OCI-M2 (cell line): ENCODE measurements at regions not wholly inside any gene's neighbourhood (a gene's known extent, or its start where the extent isn't known, plus 50 kb on each side); places are given as distances from the start of the nearest gene placed in this dataset.
"Not testable (repeated sequence)": the region's sequence is repeated elsewhere in the genome, so short reads cannot be mapped to it uniquely, and the experiment has no call there.

Experiments used
- DNase-seq: peaks from one replicate; lab custom pipeline; 2025; ENCODE audit not compliant: unreplicated experiment; lab: John Stamatoyannopoulos, UW

DNA sequence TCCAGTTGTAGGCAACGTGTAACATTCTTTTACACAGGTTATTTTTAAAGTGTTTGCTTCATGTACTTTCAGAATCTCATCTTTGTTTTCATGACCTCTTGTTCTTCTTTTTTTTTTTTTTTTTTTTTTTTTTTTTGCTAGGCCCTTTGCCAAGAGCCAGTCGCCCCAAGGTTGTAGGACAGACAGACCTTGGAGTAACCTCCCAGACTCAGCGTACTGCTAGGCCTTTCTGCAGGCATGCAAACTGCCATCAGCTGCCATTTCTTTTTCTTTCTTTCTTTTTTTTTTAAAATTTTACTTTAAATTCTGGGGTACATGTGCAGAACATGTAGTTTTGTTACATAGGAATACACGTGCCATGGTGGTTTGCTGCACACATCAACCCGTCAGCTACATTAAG lies 452.3 kb upstream of the MDGA2 start:
- no peak for DNase-seq

DNA sequence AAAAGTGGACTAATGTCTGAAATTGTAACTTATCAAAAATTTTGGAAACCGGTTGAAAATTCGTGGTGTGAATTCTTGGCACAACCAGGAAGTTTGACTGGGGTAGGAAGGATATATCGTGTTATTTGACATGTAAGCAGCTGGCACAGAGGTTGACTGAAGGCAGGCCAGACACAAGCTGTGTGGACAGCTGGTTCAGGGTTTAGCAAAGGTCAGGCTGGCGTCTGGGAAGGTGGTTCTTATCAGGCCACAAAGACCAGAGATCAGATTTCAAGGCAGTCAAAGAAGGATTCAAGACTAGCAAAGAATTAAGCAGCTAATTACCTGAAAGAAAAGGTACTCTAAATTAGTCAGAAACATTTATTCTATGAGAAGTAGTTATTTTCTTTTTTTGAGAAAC lies 450.2 kb upstream of the MDGA2 start:
- no peak for DNase-seq

DNA sequence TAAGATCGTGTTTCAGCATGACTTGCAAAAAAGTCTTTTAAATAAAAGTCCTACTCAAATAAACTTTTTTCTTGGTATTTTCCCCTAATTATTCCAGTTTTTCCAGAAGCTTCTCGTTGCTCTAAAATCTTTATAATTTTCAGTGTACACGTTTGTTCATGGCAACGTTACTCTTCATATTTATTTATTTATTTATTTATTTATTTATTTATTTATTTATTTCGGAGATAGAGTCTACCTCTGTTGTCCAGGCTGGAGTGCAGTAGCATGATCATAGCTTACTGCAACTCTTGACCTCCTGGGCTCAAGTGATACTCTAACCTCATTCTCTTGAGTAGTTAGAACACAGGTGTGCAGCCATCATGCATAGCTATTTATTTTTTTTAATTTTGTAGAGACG lies 438.3 kb upstream of the MDGA2 start:
- no peak for DNase-seq

DNA sequence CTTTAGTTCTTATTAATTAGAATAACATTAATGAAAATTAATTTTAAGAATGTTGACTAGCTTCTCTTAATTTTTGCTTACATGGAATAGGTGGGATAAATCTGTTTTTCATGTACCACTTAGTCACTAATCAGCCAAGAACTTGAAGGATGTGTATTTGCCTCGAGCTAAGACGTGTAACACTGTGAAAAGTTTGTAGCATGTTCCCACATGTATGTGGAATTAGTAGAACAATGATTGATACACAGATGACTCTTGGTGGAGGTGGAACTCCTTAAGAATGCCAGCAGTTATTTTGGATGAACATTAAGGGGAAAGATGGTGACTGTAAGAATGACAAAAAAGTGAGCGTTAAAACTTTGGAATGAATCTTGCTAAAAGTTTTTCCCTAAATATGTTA lies 435.7 kb upstream of the MDGA2 start:
- no peak for DNase-seq

DNA sequence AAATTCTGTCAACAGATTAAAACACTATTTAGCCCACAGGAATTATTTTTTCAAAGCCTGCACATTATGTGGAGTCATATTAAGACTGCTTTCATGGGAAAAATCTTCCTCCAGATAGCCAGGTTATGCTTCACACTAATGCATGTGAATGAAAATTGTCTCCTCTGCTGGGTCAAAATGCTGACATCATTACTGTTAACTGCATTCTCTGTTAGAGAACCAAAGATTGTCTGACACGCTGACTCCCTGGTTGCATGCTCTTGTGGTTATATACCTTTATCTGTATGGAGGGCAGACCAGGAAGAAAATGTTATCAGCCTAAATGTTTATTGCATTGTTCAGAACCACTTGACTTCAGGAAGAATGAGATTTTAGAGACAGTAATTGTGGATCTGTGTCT lies 432.2 kb upstream of the MDGA2 start:
- no peak for DNase-seq

DNA sequence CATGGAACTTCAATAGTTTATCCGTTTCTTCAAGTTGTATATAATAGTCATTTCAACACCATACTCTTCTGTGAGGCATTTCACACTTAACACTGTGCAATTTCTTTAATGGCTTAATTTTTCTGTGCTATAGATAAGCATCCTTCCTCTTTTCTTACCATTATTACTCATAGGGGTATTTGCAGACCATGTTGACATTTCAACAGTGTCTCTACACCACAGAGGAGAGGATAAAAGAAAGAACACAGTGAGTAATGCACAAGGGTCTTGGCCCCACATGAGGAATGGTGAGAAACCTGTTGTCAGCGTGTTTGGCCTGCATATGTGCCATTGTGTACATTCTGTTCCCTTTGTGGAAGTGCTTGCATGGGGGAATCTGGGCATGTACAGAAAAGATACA lies 421.5 kb upstream of the MDGA2 start:
- no peak for DNase-seq

DNA sequence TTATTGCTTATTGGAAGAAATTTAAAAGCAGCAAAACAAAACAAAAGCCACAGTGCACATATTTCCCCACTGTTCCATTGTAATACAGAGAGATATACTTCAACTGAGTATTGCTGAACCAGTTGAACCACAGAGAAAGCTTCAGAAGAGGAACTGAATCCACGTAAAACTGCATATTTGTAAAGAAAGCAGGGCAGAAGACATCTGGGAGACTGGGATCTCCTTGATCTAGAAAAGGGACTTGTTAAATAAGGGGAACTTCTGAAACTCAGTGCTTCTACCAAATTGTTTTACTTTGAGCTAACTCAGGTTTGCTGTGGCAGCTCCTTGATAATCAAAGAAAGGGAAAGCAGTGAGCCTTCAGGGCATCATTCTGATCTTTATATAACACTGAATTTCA lies 411.1 kb upstream of the MDGA2 start:
- no peak for DNase-seq

DNA sequence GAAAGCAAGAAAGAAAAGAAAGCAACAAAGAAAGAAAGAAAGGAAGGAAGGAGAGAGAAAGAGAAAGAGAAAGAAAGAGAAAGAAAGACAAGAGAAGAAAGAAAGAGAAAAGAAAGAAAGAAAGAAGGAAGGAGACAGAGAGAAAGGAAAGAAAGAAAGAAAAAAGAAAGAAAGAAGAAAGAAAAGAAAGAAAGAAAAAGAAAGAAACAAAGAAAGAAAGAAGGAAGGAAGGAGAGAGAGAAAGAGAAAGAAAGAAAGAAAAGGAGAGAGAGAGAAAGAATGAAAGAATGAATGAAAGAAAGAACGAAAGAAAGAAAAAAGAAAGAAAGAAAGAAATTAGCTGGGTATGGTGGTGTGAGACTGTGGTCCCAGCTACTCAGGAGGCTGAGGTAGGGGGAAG lies 400.1 kb upstream of the MDGA2 start:
- DNase-seq, result no peak

DNA sequence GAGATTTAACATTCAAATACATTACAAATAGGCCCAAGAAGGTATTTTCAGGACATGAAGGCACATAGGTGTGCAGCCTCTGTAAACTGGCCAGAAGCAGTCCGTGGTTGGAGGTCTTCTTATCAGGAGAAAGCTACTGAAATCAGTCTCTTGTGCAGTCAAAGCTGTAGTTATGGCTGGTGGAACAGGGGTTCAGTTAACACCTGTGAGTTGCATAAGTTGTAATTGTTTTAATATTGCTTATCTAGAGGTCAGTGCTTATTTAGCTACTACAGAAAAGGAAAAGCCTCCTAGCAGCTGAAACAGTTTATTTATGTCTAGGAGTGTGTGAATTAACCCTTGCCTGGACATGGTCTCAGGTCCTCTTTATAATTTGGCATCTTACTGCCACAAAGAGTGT lies 377.6 kb upstream of the MDGA2 start:
- DNase-seq, result no peak

DNA sequence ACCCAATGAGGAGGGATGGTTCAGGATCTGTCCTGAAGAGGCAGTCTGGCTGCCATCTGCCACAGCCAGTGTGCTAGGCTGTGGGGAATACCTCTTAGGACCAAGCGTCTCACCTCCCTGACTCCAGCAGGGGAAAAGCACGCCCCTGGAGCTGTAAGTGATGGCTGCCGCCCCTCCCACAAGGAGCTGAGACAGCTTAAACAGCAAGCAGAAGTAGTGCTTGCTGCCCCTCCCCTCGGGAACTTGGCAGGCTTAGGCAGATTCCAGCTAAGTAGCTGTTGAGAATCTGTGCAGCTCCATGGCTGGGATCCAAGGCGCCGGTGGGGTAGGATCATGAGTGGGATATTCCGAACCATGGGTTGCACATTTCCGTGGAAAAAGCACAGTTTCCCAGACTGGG lies 360.4 kb upstream of the MDGA2 start:
- DNase-seq, result no peak

DNA sequence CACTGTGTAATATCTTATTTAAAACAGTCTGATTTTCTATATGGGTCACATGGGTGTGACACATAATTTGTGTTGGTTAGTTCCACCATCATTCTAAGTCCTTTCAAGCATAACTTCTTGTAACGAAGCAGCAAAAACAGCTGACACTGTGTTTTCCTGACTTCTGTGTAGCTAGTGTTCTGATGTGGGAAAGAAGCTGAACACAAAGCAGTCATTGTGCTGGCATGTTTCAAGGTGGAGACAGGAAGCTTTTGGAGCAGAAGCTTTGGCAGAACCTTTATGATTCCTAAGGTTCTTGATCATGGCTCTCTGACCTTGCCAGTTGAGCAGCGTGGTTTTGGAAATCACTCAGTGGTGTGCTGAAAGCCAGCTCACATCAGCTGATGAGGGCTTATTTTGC lies 351.7 kb upstream of the MDGA2 start:
- no peak for DNase-seq

DNA sequence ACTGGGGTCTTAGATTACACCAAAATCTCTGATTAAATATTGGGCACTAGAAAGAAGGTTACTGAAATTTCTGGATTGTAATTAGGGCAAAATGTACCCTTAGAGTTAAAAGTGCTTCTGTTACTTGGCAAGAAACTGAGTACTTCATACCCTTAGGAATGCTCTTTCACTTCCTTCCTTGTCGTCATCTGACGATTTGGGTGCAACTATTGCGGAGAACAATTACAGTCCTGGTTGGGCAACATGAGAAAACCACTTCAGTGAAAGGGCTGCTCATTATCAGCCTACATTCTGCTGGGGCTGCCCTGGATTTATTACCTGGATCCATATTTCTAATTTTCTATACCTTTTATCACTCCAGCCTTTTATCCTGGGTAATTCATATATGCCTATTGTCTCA lies 348.5 kb upstream of the MDGA2 start:
- DNase-seq, result no peak

DNA sequence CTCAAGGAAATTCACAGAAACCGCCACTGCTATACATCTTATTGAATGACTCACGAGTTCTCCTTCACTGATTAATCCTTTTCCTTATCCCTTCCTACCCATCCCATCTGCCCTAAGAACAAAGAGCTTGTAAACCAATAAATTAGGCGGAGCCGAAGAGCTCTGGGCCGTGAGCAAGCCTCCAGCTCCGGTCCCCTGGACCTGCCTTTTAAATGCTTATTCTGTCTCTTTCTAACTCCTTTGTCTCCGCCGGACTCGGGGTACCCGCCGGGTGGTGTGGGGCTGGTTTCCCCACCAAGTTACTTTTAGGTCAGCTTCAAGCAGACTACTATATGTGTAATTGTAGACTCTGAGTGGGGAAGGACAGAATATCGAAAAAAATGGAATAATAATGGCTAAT lies 336.1 kb upstream of the MDGA2 start:
- not testable (repeated sequence) for DNase-seq

DNA sequence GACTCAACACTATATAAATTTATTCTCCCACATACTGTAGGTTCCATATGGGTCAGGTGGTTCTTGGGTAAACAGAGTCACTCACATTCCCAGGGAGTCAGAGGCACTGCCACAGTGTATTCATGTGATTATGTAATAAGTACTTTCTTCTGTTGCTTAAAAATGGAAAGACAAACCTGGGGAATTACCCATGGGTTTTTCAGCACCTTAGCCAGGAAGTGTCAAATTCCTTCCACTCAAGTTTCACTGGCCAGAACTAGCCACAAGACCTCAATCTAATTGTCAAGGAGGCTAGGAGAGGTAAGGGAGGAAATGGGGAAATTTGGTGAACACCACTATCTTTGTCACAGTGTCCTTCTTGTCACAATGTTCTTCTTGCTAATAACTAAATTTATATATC lies 333.2 kb upstream of the MDGA2 start:
- DNase-seq, result no peak

DNA sequence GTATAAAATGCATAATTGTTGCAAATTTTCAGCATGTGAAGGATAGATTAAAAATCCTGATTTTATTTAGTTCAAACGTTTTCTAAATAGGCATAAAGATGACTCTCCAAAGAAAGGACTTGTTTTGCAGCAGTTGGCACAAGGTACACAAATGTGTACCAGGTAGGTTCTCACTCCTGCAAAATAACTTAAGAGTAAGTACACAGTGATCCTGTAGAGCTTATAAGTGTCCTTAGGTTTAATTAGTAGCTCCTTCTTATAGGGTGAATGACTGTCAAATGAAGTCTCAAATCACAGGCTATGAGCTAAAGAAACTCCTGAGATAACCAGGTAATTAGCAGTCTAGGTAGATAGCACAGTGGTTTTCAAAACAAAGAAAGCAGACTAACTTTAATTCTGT lies 330.6 kb upstream of the MDGA2 start:
- no peak for DNase-seq

DNA sequence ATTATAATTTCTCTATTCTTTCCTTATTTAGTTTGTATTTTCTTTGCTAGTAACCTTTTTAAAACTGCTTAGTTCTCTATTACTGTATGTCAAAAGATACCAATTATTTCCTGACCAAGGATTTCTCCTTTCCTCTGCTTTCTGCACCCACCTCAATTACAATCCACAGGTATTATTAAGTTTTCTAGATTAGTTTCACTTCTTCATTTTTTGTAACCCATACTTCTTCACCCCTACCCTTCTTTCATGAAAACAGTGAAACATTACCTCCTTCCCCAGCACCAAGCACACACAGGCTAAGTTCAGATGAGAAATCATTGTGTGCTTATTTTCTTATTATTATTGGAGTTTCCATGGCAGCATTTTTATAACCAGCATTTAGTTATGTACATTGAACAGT lies 318.5 kb upstream of the MDGA2 start:
- DNase-seq, result no peak

DNA sequence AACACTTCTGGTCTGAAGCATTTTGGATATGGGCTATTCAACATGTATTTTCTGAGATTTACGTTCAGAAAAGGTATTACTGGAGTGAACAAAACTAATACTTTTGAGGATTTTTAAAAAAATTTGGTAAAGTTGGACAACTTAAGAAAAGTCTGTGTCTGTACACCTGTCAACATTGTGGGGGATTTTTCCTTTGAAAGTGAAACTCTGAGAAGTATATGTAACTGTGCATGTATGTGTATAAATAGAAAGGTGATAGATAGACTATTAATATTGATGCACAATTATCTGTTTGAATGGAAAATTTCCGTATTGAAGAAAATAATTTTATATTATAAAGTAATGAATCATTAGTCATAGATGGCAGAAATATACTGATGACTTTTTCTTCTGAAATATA lies 312.8 kb upstream of the MDGA2 start:
- no peak for DNase-seq

DNA sequence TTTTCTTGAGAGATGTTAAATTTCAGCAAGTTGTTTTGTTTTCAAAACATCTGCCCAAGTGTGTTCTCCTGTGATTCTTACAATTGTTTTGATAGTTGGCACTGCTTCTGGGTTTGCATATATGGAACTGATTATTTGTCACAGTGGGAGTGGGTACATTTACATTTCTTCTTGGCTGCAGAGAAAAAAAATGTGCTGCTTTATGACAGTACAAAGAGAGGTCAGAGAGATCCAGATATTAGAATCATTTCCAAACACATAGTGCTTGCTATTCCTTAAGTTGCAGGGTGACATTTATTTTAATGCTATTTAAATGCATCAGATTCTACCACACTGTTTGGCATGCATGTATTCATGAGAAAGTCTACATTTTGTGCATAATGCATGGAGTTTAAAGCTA lies 303.5 kb upstream of the MDGA2 start:
- no peak for DNase-seq

DNA sequence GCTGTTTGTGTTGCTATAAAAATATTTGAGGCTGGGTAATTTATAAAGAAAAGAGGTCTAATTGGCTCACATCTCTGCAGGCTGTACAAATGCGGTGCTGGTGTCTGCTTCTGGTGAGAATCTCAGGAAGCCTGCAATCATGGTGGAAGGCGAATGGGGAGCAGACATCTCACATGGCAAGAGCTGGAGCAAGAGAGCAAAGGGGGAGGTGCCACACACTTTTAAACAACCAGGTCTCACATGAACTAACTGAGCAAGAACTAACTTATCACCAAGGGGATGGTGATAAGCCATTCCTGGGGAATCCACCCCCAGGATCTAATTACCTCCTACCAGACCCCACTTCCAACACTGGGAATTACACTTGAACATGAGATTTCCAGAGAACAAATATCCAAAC lies 300.7 kb upstream of the MDGA2 start:
- DNase-seq, result no peak

DNA sequence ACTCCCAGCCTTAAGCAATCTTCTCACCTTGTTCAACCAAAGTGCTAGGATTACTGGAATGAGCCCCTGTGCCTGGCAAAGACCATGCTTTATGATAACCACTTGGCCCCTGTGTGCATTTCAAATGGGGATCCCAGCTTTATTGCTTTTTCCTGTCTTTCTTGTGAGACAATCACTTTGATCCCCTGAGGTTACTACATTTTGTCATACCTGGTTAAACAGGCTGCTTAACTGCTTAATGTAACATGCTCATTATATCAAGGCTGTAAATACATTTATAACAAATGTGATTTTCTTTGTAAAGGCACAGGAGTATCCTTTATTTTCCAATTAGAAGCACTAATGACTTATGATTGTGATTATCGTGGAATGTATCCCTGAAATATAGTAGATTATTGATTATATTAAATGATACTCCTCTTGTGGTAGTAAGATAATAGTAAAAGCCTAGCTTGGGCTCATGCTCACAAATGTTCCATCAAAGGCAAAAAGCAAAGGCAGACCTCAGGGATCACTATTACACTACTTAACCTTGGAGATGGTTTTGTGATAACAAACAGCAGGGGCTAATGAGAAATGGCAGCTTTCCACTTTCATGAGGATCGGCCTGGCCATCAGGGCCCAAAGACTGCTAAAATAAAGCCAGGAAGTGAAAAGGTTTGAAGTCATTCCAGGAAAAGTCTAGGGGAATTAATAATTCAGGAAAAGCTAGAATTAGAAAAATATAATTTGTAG lies 290.8 kb upstream of the MDGA2 start:
- no peak for DNase-seq

DNA sequence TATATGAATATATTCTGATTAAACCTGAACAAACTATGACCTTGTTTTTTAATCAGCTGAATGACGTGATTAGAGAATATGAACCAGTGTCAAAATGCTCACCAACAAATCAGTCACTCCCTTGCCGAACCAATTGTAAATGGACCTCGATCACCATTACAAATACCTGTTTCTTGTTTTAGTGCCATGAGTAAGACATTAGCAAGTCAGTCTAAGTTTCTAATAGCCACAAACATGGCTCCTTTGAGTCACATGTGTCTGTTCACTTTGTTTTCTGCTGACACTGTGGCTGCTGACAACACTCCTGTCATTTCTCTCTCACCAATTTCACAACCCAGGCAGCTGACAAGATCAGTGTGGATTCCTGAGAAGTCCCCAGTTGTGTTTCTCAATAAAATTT lies 286.2 kb upstream of the MDGA2 start:
- no peak for DNase-seq

DNA sequence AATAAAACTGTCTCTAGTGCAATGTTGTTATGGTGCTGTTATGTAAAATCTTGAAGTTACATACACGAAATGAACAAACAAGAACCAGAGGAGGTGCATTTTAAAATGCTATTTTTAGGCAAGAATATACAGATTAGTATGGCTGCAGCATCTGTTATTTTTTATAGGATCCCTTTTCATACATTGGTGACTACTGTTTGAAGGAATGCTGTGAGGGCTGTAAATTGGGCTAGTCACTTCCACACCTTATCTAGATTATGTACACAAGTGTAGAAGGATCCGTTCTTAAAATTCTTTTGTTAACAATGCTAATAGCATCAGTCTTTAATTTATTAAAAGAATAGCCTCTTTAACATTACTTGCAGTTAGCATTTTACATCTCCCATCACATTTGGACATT lies 284.3 kb upstream of the MDGA2 start:
- no peak for DNase-seq

DNA sequence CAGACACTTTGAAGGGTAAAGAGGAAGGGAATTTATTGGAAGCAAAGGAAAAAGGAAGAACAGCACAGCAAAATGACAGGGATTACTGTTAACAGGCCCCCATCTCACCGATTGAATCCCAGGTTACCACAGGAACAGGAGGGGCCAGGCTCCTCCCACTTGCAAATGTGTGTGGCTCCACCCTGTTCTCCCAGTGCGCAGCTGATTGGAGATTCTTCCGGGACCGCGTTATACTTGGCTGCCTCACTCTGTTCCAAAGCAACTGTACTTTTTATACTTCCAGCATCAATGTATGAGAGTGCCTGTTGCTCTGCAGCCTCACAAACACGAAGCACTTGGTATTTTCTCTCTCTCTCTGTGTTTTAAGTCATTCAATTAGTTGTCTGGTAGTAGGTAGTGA lies 273.6 kb upstream of the MDGA2 start:
- no peak for DNase-seq

DNA sequence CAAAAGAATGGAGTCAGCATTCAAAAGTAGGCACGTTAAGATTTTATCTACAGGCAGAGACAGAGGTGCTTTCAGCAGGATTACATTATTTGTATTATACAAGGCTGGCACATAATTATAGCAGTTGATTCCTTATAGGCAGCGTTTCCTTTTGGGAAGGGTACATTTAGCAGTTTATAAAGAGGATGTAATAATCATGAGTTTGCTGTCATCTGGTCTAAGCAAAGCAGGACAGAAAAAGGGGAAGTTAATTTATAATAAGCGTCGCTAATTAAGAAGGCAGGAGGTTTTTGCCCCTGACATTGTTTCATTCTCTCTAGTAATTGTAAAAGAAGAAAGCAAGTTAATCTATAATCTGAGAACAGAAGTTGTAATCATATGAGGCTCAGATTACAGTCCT lies 259.9 kb upstream of the MDGA2 start:
- DNase-seq, result no peak
